Left kidney (tissue), 1 donor: ENCODE measurements at regions not wholly inside any gene's neighbourhood (a gene's known extent, or its start where the extent isn't known, plus 50 kb on each side); places are given as distances from the start of the nearest gene placed in this dataset.
"Not testable (repeated sequence)": the region's sequence is repeated elsewhere in the genome, so short reads cannot be mapped to it uniquely, and the experiment has no call there.

ENCODE experiments used
- DNase-seq: peaks from one replicate; pipeline ENCODE4 v3.0.0-alpha.2; 2013

- no peak for DNase-seq
Observed at GRCh38 chr4:73348185-73348584, 55.9 kb upstream of the ALB start.

GRCh38 chr4:73347497-73347896, 56.6 kb upstream of the ALB start:
- no peak for DNase-seq

- DNase-seq = no peak
Observed at GRCh38 chr4:73345399-73345975, 58.6 kb upstream of the ALB start.

GRCh38 chr4:73344106-73344505, 60.0 kb upstream of the ALB start:
- no peak for DNase-seq

GRCh38 chr4:73343432-73343831, 60.7 kb upstream of the ALB start:
- no peak for DNase-seq

GRCh38 chr4:73341454-73341853, 62.6 kb upstream of the ALB start:
- DNase-seq = peak; percentile 26

- no peak for DNase-seq
Observed at GRCh38 chr4:73340917-73341316, 63.2 kb upstream of the ALB start.

- DNase-seq = no peak
Observed at GRCh38 chr4:73335679-73336078, 68.4 kb upstream of the ALB start.

GRCh38 chr4:73332012-73332411, 72.1 kb upstream of the ALB start:
- not testable (repeated sequence) for DNase-seq

GRCh38 chr4:73329300-73329699, 70.7 kb upstream of the ANKRD17 start:
- DNase-seq = no peak

GRCh38 chr4:73325776-73326175, 67.2 kb upstream of the ANKRD17 start:
- DNase-seq = not testable (repeated sequence)

- no peak for DNase-seq
Observed at GRCh38 chr4:73317092-73317491, 58.5 kb upstream of the ANKRD17 start.

GRCh38 chr4:73315091-73315490, 56.5 kb upstream of the ANKRD17 start:
- DNase-seq = no peak

GRCh38 chr4:73312967-73313366, 54.4 kb upstream of the ANKRD17 start:
- no peak for DNase-seq

- DNase-seq = peak; percentile 15
Observed at GRCh38 chr4:73311428-73311827, 52.8 kb upstream of the ANKRD17 start.

- DNase-seq = no peak
Observed at GRCh38 chr4:73309211-73309610, 50.6 kb upstream of the ANKRD17 start.
